HG03196 (cell line): ENCODE measurements at regions not wholly inside any gene's neighbourhood (a gene's known extent, or its start where the extent isn't known, plus 50 kb on each side); places are given as distances from the start of the nearest gene placed in this dataset.
"Not testable (repeated sequence)": the region's sequence is repeated elsewhere in the genome, so short reads cannot be mapped to it uniquely, and the experiment has no call there.

Experiments used
- ATAC-seq: cut with Tn5 transposase; IDR thresholded peaks from one replicate; pipeline ENCODE4 v1.9.1; 2021; ENCODE audit not compliant: unreplicated experiment

DNA sequence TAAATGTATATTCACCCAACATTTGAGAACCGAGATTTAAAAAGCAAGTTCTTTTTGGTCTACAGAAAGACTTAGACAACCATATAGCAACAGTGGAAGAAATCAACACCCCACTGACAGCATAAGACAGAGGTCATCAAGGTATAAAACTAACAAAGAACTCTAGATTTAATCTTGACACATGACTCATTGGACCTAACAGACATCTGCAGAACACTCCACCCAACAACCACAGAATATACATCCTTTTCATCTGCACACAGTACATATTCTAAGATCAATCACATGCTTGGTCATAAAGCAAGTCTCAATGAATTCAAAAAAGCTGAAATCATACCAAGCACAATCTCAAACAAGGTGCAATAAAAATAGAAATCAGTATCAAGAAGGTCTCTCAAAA, 65.8 kb downstream of the SPIN4 start:
- no peak for ATAC-seq

DNA sequence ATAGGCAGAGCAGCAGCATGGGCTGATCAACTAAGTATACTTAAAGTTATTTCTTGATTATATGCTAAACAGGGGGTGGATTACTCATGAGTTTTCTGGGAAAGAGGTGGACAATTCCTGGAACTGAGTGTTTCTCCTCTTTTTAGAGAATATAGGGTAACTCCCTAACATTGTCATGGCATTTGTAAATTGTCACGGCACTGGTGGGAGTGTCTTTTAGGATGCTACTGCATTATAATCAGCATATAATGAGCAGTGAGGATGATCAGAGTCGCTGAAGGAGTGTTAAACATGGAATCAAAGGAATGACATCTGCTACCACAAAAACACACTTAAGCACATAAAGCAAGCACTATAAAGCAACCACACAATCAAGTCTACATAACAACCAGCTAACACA, 66.5 kb downstream of the SPIN4 start:
- ATAC-seq, result no peak

DNA sequence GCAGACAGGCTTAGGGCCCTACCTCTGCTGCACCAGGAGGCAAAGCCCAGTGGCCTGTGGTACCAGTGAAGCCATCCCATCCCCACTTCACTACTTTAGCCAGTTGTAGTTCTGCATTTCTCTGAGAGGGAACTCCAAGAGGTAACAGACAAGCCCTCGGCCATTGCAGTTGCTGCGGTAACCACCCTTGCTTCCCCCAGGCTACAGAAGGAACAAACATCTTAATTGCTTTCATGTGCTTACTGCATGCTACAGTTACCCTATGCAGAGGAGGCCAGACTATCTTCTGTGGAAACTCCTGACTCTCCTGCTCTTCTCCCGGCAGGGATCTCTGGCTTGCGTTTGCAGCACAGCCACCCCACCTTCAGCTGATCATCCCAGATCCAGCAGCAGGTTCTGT, 67.8 kb downstream of the SPIN4 start:
- ATAC-seq, result no peak

DNA sequence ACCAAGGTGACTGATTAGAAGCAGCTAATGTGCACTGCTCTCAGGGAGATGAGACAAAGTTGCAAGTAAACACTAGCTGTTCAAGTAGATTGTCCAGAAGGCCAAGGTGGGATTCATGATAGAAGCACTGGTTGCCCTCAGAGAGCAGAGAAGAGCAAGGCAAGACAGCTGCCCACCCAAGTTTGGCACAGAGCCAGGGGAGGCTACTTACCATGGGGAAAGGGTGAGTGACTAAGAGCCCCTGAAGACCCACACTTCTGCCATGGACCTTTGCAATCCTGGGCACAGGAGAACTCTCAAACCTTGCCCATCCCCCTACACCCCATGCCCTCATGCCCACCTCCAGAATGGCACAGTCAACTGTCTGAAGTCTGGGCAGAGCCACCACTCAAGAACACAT, 68.3 kb downstream of the SPIN4 start:
- ATAC-seq, result no peak

DNA sequence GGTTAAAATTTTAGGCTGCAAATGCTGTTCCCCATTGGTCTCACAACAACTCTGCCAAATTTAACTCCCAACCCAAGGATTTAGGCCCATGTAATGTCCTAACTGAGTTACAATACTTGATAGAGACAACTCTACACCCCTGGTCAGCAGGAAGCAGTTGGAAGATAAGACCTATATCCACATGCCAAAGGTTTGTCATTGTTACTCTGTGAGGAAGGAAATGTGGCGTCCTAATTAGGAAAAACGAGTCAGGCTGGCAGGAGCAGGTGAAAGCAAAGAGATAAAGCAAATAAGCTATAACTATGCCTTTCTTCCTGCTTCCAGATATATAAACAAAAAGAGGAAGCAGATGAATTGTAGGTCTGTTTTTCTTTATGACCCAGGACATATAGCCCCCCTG, 69.1 kb downstream of the SPIN4 start:
- no peak for ATAC-seq

DNA sequence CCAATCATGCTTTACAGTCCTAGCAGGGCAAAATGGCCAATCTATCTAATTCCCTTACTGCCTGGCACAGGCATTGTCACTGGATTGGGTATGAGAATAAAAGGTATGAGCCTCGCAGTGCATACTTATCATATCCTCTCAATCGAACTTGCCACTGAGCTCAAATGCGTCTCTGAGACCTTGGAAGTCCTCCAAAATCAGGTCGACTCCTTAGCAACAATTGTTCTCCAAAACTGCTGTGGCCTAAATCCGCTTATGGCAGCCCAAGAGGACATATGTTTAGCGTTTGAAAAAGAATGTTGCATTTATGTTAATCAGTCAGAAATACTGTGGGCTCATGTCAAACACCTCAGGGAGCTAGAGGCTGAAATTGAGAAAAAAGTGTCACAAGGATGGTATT, 69.7 kb downstream of the SPIN4 start:
- ATAC-seq, result no peak

DNA sequence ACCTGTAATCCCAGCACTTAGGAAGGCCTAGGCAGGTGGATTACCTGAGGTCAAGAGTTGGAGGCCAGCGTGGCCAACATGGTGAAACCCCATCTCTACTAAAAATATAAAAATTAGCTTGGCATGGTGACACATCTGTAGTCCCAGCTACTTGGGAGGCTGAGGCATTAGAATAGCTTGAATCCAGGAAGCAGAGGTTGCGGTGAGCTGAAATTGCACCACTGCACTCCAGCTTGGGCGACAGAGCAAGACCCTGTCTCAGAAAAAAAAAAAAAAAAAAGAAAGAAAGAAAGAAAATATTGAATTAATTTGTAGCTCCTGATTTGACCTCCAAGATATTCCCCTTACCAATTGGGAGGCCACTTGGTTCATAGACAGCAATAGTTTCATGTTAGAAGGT, 73.7 kb downstream of the SPIN4 start:
- not testable (repeated sequence) for ATAC-seq

DNA sequence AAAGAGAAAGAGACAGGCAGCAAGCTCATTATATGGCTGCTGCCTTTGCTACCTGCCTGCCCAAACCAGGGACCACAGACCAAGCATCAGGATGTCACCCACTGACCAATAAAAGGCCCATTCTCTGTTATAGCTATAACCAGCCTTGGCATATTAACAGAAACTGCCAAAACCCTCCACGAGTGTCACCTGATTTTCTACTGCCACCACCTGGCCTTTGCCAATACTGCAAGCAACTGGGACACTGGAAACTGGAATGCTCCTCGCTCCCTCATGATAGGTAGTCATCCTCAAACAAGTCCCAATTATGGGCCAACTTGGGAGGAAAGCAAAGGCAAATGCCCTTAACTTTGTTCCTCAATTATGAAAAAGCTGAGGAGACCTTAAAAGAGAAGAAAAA, 76.0 kb downstream of the SPIN4 start:
- no peak for ATAC-seq

DNA sequence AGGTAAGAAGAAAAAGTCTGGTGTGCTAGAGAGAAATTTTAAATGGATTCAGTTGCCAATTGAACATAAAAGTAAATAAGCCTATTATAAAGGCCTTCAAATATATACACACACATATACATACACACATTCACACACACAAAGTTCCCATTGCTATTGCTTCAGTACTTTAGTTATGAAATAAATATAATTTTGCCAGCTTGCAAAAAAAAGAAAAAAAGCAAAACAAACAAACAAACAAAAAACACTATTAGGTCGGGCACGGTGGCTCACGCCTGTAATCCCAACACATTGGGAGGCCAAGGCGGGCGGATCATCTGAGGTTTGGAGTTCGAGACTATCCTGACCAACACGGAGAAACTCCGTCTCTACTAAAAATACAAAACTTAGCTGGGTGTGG, 80.3 kb downstream of the SPIN4 start:
- no peak for ATAC-seq

DNA sequence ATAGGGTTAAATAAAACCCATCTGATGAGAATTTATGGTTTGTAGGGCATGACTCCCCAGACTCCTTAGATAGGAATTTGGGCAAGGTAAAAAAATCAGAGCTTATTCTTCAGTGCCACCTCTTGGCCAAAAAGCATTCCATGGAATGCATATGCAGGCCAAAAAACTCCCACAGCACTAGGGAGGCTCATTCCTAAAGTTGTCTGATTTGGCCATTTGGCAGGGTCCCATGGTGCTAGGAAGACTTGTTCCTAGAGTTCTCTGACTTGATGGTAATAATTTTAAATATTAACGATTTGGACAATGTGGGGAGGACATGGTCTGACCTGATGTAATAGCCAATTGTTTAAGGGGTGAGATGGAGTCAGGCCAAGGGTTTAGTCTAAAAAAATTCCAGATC, 93.0 kb downstream of the SPIN4 start:
- ATAC-seq, result no peak

DNA sequence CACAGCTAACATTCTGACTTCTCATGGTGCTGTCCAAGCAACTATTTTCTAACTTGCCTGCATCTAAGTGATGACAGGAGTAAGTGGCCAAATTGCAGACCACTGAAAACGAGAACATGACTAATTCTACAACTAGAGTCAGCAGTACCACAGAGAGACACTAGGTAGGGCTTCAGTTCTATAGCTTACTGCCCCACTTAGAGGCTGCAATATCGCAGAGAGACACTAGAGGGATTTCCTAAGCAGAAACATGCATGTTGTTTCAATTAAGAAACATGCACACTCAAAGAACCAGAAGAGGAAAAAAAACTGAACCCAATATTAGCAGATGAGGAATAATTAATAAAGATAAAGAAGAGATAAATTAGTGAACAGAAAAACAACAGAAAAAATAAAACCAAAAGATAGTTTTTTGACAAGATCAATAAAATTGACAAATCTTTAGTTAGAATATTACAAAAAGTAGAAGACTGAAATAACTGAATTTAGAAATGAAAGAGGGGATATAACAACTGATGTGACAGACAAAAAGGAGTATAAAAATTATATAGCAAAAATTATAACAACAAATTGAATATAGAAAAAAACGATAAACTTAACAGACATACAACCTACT, 100.8 kb downstream of the SPIN4 start:
- peak; percentile 96 for ATAC-seq

DNA sequence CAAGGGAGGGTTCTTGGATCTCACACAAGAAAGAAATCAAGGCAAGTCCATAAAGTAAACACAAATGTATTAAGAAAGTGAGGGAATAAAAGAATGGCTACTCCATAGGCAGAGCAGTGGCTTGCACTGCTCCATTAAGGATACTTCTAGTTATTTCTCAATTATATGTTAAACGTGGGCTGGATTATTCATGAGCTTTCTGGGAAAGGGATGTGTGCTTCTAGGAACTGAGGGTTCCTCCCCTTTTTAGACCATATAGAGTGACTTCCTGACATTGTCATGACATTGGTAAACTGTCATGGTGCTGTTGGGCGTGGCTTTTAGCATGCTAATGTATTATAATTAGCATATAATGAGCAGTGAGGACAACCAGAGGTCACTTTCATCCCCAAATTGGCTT, 108.4 kb downstream of the SPIN4 start:
- not testable (repeated sequence) for ATAC-seq

DNA sequence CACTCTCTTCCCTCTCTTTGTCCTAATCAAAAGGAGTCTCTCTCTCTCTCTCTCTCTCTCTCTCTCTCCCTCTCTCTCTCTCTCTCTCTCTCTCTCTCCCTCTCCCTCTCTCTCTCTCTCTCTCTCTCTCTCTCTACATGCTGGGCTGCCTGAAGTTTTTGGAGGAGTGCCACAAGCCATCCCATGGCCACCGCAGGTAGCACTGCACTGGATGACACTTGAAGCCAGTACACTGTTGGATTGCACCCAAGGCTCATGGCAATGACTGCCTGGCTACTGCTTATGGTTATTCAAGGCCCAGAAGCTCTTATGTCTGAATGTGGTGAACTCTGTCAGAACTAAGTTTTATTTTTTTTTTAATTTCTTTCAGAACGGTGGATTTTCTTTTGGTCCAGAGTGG, 115.2 kb downstream of the SPIN4 start:
- not testable (repeated sequence) for ATAC-seq

DNA sequence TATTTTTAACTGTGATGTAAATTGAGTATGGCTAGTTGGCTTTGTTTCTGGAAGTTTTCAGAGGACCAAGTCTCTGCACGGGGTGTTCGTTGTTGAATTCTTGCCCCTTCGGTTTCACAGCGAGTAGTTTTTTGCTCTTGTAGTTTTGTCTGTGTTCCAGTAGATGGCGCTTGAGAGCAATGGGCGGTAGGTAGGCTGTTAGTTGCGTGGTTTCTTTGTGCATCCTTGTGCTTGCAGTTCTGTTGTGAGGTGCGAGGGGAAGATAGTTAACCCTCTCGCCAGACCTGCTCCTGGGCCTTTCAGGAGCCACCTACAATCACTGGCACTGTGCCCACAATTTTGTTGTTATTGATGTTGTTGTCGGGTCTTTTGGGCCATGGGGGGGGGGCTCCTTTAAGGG, 118.1 kb downstream of the SPIN4 start:
- ATAC-seq, result not testable (repeated sequence)

DNA sequence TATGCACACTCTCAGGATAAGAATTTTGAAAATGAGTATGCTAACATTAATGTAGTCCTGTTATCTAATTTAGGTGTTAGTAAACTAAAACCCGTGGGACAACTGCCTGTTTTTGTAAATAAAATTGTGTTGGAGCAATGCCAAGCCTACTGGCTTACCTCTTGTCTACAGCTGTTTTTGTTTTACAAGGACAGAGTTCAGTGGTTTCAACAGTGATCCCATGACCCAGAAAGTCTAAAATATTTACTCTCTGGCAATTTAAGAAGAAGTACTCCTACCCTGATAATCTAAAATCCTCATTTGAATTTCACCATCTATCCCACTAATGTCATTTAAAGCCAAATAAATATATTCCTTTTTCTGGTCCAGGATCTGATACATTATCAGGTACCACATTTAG, 132.9 kb downstream of the SPIN4 start:
- not testable (repeated sequence) for ATAC-seq

DNA sequence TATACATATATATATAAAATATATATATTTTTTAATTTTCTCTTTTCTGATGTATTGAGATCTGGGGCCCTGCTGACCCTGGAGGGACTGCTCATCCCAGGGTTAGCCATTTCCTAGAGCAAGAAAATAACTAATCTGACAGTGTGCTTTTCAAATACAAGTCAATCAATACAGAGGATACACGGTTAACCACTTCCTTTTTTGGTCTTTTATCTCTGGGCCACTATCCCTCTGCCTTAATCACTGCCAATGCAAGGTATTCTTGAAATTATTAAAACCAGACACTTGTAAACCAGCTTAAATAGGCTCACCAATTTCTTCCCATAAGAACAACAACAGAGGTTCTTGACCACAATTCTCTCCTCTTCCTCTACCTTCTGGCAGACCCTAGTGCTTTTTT, 133.6 kb downstream of the SPIN4 start:
- not testable (repeated sequence) for ATAC-seq

DNA sequence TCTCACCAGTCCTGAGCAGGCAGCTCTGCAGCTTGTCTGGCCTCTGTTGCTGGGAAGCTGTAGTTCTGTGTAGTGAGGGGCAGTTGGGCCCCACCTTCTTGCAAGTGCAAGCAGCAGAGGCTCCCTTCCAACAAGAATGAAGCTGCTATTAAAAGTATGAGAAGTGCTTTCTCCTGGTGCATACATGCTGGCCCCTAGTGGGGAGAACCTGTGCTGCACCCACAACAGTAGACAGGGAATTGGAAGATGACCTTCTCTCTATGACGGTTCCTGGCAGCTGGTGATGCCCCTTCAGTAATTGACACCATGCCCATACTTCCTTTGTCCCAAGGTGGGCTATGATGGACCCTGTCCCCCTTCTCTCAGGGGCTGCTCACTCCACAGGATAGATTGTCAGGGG, 141.5 kb downstream of the SPIN4 start:
- not testable (repeated sequence) for ATAC-seq

DNA sequence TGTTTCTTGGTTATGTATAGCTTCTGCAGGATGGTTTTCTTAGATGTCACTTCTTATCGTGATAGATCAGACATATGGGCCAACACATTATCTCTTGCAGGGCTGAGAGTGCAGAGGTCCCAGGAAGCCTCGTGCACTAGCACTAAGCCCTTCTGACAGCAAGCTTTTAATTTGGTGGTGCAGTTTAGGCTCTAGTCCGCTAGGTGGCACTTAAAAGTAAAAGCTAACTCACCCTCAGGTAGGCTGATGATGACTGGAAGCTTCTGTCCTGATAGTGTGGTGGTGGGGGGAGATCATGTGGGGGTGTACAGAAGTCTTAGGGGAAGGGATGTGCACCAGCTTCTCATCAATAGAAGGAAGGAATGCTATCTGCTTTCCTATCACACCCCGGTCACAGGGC, 142.0 kb downstream of the SPIN4 start:
- ATAC-seq, result not testable (repeated sequence)

DNA sequence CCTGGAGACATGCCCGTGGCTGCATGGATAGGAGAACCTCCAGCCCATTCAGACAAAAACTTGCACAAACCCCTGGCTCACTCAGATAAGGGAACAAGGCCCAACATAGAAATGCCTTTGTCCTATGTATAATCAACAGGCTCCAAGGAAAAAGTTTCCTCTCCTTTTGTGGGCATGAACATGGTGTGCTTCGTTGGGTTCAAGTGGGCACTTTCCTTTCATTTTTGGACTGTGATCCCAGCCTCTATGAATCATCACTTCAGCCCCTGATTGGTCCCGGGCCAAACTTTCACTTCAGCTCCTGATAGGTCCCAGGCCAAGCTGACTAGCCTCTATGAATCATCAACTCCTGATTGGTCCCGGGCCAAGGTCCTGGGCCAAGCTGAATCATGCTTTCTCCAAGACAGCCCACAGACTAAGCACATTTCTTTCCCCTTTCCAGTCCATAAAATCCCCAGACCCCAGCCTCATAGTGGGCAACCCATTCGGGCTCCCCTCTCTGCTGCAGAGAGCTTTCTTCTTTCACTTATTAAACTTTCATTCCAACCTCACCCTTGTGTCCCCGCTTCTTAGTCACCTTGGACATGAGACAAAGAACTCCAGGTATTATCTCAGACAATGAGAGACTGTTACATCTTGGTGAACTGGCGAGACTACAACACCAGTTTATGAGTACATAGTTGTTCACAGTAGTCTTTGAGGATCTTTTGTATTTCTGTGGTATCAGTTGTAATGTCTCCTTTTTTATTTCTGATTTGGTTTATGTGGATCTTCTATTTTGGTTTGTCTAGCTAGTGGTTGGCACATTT, 146.7 kb downstream of the SPIN4 start:
- ATAC-seq, result not testable (repeated sequence)

DNA sequence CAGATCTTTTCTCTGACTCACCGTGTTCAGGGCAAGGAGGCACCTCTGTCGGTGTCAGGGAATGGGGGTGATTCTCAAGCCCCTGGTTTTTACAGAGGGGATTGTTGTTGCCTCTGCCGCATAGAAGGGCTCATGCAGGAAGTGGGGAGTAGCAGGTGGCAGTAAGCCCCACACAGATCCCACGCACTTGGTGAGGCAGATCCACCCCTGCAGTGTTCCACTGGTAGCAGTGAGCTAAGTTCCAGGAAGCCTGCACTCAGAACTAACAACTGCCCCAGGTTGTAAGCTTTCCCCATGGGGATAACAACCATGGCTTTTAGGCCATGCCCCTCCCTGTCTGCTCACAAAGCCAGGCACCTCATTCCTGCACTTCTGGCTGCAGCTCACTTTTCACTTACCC, 149.1 kb downstream of the SPIN4 start:
- not testable (repeated sequence) for ATAC-seq

DNA sequence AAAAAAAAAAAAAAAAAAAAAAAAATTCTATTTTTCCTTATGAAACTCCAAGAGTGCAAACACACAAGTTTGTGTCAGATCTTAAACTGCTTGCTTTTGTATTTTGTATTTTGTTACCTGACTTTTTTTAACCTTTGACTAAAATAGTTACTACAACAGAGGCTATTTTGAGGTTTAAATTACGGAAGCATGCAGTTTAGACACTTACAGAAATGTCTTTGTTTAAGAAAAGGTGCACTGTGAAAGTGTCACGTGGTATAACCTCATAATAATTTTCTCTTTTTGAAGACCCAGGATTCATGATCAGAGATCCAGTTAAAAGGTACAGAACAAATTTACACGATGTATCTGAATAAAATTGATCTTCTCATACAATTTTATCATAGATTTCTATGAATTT, 152.4 kb downstream of the SPIN4 start:
- not testable (repeated sequence) for ATAC-seq

DNA sequence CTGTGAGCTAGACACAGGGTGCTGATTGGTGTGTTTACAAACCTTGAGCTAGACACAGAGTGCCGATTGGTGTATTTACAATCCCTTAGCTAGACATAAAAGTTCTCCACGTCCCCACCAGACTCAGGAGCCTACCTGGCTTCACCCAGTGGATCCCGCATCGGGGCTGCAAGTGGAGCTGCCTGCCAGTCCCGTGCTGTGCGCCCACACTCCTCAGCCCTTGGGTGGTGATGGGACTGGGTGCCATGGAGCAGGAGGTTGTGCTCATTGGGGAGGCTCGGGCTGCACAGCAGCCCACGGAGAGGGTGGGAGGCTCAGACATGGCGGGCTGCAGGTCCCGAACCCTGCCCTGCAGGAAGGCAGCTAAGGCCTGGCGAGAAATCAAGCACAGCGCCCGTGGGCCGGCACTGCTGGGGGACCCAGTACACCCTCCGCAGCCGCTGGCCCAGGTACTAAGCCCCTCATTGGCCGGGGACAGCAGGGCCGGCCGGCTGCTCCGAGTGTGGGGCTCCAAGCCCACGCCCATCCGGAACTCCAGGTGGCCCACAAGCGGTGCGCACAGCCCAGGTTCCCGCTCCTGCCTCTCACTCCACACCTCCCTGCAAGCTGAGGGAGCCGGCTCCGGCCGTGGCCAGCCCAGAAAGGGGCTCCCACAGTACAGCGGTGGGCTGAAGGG, 158.6 kb downstream of the SPIN4 start:
- ATAC-seq, result not testable (repeated sequence)
